ENCODE measurements at regions not wholly inside any gene's neighbourhood (a gene's known extent, or its start where the extent isn't known, plus 50 kb on each side); places are given as distances from the start of the nearest gene placed in this dataset.
"Not testable (repeated sequence)": the region's sequence is repeated elsewhere in the genome, so short reads cannot be mapped to it uniquely, and the experiment has no call there.

GRCh38 chr22:19603346-19603745 lies 79.1 kb upstream of the CLDN5 start:
- DNase-seq: not testable (repeated sequence)

GRCh38 chr22:19603767-19604166 lies 79.6 kb upstream of the CLDN5 start:
- DNase-seq: no peak

GRCh38 chr22:19604711-19605268 lies 80.6 kb upstream of the CLDN5 start:
- DNase-seq: no peak

- no peak for DNase-seq
Measured at GRCh38 chr22:19605508-19606331, 81.5 kb upstream of the CLDN5 start.

- no peak for DNase-seq
Measured at GRCh38 chr22:19606332-19607191, 82.4 kb upstream of the CLDN5 start.

- no peak for DNase-seq
Measured at GRCh38 chr22:19607192-19608002, 83.2 kb upstream of the CLDN5 start.

GRCh38 chr22:19608003-19608690 lies 83.9 kb upstream of the CLDN5 start:
- no peak for DNase-seq

- not testable (repeated sequence) for DNase-seq
Measured at GRCh38 chr22:19609753-19610152, 85.5 kb upstream of the CLDN5 start.

GRCh38 chr22:19610518-19611253 lies 86.5 kb upstream of the CLDN5 start:
- DNase-seq: no peak

GRCh38 chr22:19611590-19611989 lies 87.4 kb upstream of the CLDN5 start:
- DNase-seq: no peak

- no peak for DNase-seq
Measured at GRCh38 chr22:19612866-19613572, 88.8 kb upstream of the CLDN5 start.

GRCh38 chr22:19614536-19614863 lies 90.3 kb upstream of the CLDN5 start:
- DNase-seq: no peak

- DNase-seq: no peak
Measured at GRCh38 chr22:19615001-19615461, 90.8 kb upstream of the CLDN5 start.

GRCh38 chr22:19615867-19616581 lies 91.8 kb upstream of the CLDN5 start:
- DNase-seq: no peak

GRCh38 chr22:19619144-19620009 lies 94.9 kb upstream of the SEPTIN5 start:
- DNase-seq: no peak

- no peak for DNase-seq
Measured at GRCh38 chr22:19620742-19621371, 93.4 kb upstream of the SEPTIN5 start.

- DNase-seq: no peak
Measured at GRCh38 chr22:19621373-19622060, 92.8 kb upstream of the SEPTIN5 start.

GRCh38 chr22:19622061-19622441 lies 92.3 kb upstream of the SEPTIN5 start:
- no peak for DNase-seq
